ENCODE measurements at regions not wholly inside any gene's neighbourhood (a gene's known extent, or its start where the extent isn't known, plus 50 kb on each side); places are given as distances from the start of the nearest gene placed in this dataset.

GRCh38 chr1:208648146-208648545 lies 404.0 kb upstream of the PLXNA2 start:
- TF ChIP-seq, protein P1, sequence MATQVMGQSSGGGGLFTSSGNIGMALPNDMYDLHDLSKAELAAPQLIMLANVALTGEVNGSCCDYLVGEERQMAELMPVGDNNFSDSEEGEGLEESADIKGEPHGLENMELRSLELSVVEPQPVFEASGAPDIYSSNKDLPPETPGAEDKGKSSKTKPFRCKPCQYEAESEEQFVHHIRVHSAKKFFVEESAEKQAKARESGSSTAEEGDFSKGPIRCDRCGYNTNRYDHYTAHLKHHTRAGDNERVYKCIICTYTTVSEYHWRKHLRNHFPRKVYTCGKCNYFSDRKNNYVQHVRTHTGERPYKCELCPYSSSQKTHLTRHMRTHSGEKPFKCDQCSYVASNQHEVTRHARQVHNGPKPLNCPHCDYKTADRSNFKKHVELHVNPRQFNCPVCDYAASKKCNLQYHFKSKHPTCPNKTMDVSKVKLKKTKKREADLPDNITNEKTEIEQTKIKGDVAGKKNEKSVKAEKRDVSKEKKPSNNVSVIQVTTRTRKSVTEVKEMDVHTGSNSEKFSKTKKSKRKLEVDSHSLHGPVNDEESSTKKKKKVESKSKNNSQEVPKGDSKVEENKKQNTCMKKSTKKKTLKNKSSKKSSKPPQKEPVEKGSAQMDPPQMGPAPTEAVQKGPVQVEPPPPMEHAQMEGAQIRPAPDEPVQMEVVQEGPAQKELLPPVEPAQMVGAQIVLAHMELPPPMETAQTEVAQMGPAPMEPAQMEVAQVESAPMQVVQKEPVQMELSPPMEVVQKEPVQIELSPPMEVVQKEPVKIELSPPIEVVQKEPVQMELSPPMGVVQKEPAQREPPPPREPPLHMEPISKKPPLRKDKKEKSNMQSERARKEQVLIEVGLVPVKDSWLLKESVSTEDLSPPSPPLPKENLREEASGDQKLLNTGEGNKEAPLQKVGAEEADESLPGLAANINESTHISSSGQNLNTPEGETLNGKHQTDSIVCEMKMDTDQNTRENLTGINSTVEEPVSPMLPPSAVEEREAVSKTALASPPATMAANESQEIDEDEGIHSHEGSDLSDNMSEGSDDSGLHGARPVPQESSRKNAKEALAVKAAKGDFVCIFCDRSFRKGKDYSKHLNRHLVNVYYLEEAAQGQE (IDR thresholded peaks at IDR 0.05; ENCODE audit: insufficient read depth in 1 of 2, low read depth in 2 of 2, low read length in 2 of 2): no peak
- TF ChIP-seq TAF1 (IDR thresholded peaks at IDR 0.05; ENCODE audit: borderline replicate concordance, insufficient read depth, low read length): no peak

All from PFSK-1 (cell line).